ENCODE measurements at regions not wholly inside any gene's neighbourhood (a gene's known extent, or its start where the extent isn't known, plus 50 kb on each side); places are given as distances from the start of the nearest gene placed in this dataset.
"Not testable (repeated sequence)": the region's sequence is repeated elsewhere in the genome, so short reads cannot be mapped to it uniquely, and the experiment has no call there.

DNA sequence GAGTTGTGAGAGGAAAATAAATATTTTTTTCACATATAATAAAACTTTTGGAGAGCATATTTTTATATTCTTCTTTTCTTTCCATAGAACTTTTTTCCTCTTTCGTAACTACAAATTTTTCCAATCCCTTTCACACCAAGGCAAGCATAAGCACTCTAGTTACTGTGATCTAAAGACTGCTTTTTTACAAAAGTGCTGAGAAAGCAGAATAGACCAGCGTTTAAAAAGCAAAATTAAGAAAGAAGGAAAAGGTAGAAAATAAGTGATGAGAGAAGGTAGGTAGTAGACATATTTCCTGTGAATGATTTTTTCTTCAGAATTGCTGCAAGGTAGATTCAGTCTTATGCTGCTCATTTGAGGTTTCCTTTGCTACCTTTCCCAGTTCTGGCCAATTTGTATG is 195.5 kb downstream of the MBL2 start:
- no peak for DNase-seq
- H3K4me1 ChIP-seq, result no peaks in the 10 kb centered on the region
- WGBS, 2 donors (ENCODE audit: low coverage in 1 of 2), result 85 to 87% methylated on average over 2 of the region's 2 CpGs
- no peaks in the 10 kb centered on the region for H3K9me3 ChIP-seq
- intact Hi-C loops (cut with DNase I; ENCODE audit: low total_unique reads) (no loop called here), in situ Hi-C loops (cut with MboI; ENCODE audit: low pct_ligation_motif_present in 1 of 4, low pct_unique_long_range_greater_than_20kb in 1 of 4, low sequenced_read_pairs in 3 of 4) (no loop called here)
- TF ChIP-seq CTCF (IDR thresholded peaks at IDR 0.05), result no peak
- no peak for TF ChIP-seq POLR2AphosphoS5 (IDR thresholded peaks at IDR 0.05)
- no peak for TF ChIP-seq POLR2A (IDR thresholded peaks at IDR 0.05)
- TF ChIP-seq EP300 (IDR thresholded peaks at IDR 0.05; ENCODE audit: low read depth), result no peak
- H3K36me3 ChIP-seq, result no peaks in the 10 kb centered on the region
- no peak overlapping the region for H3K27ac ChIP-seq
- H3K4me3 ChIP-seq, result no peak overlapping the region
- no peaks in the 10 kb centered on the region for H3K27me3 ChIP-seq

GRCh38 chr10:52578871-52579405 is 193.6 kb downstream of the MBL2 start:
- in situ Hi-C loops (cut with MboI; ENCODE audit: low pct_ligation_motif_present in 1 of 4, low pct_unique_long_range_greater_than_20kb in 1 of 4, low sequenced_read_pairs in 3 of 4), result no loop called here
- WGBS, 2 donors (ENCODE audit: low coverage in 1 of 2), result 33 to 46% methylated on average over 5 of the region's 5 CpGs
- Histone ChIP-seq H3K9me3 (no peaks in the 10 kb centered on the region), H3K4me1 (no peaks in the 10 kb centered on the region), H3K4me3 (no peak overlapping the region), H3K36me3 (no peaks in the 10 kb centered on the region), H3K27ac (no peak overlapping the region), H3K27me3 (no peaks in the 10 kb centered on the region)
- TF ChIP-seq EP300 (IDR thresholded peaks at IDR 0.05; ENCODE audit: low read depth) (no peak), POLR2A (IDR thresholded peaks at IDR 0.05) (no peak), CTCF (IDR thresholded peaks at IDR 0.05) (no peak)
- DNase-seq, result no peak
- intact Hi-C loops (cut with DNase I; ENCODE audit: low total_unique reads), result no loop called here

DNA sequence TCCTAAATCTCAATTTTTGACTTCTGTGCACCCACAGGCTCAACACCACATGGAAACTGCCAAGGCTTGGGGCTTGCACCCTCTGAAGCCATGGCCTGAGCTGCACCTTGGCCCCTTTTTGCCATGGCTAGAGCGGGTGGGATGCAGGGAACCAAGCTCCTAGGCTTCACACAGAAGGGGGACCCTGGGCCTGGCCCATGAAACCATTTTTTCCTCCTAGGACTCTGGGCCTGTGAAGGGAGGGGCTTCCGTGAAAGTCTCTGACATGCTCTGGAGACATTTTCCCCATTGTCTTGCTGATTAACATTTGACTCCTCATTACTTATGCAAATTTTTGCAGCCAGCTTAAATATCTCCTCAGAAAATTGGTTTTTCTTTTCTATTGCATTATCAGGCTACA is 190.9 kb downstream of the MBL2 start:
- H3K9me3 ChIP-seq; in situ Hi-C loops (cut with MboI; ENCODE audit: low pct_ligation_motif_present in 1 of 4, low pct_unique_long_range_greater_than_20kb in 1 of 4, low sequenced_read_pairs in 3 of 4); H3K4me3 ChIP-seq; H3K4me1 ChIP-seq; H3K27me3 ChIP-seq; DNase-seq; H3K36me3 ChIP-seq; intact Hi-C loops (cut with DNase I; ENCODE audit: low total_unique reads); H3K27ac ChIP-seq: not testable (repeated sequence)
- WGBS, 2 donors (ENCODE audit: low coverage in 1 of 2), result 56 to 100% methylated on average over 1 to 2 of the region's 2 CpGs

GRCh38 chr10:52583336-52583735 is 189.2 kb downstream of the MBL2 start:
- Histone ChIP-seq H3K27ac (no peak overlapping the region), H3K4me1 (no peaks in the 10 kb centered on the region), H3K27me3 (no peaks in the 10 kb centered on the region), H3K4me3 (no peak overlapping the region), H3K9me3 (peaks cover 0 to 13% of the 10 kb centered on the region in 2 donors), H3K36me3 (no peaks in the 10 kb centered on the region)
- in situ Hi-C loops (cut with MboI; ENCODE audit: low pct_ligation_motif_present in 1 of 4, low pct_unique_long_range_greater_than_20kb in 1 of 4, low sequenced_read_pairs in 3 of 4), result no loop called here
- DNase-seq, result no peak
- no peak for TF ChIP-seq POLR2A (IDR thresholded peaks at IDR 0.05)
- no peak for TF ChIP-seq POLR2AphosphoS5 (IDR thresholded peaks at IDR 0.05)
- intact Hi-C loops (cut with DNase I; ENCODE audit: low total_unique reads), result no loop called here

DNA sequence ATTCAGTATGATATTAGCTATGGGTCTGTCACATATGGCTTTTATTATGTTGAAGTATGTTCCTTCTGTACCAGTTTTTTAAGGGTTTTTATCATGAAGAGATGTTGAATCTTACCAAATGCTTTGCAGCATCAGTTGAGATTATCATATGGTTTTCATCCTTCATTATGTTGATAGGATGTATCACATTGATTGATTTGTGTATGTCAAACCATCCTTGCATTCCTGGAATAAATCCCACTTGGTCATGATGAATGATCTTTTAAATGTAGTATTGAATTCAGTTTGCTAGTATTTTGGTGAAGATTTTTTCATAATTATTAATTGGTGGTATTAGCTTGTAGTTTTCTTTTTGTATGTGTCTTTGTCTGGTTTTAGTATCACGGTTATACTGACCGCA is 185.9 kb downstream of the MBL2 start:
- intact Hi-C loops (cut with DNase I; ENCODE audit: low total_unique reads), result no loop called here
- Histone ChIP-seq H3K4me3 (no peak overlapping the region), H3K27ac (no peak overlapping the region), H3K36me3 (no peaks in the 10 kb centered on the region), H3K4me1 (no peaks in the 10 kb centered on the region), H3K9me3 (peaks cover 0 to 13% of the 10 kb centered on the region in 2 donors), H3K27me3 (no peaks in the 10 kb centered on the region)
- 44% methylated on average over 2 of the region's 2 CpGs for WGBS, 2 donors (ENCODE audit: low coverage in 1 of 2)
- no peak for TF ChIP-seq CTCF (IDR thresholded peaks at IDR 0.05)
- no peak for TF ChIP-seq POLR2AphosphoS5 (IDR thresholded peaks at IDR 0.05)
- no peak for TF ChIP-seq POLR2A (IDR thresholded peaks at IDR 0.05)
- TF ChIP-seq EP300 (IDR thresholded peaks at IDR 0.05; ENCODE audit: low read depth), result no peak
- in situ Hi-C loops (cut with MboI; ENCODE audit: low pct_ligation_motif_present in 1 of 4, low pct_unique_long_range_greater_than_20kb in 1 of 4, low sequenced_read_pairs in 3 of 4), result no loop called here
- no peak for DNase-seq

Data from transverse colon (tissue), 4 donors.